GM18502 (cell line): ENCODE measurements at regions not wholly inside any gene's neighbourhood (a gene's known extent, or its start where the extent isn't known, plus 50 kb on each side); places are given as distances from the start of the nearest gene placed in this dataset.
"Not testable (repeated sequence)": the region's sequence is repeated elsewhere in the genome, so short reads cannot be mapped to it uniquely, and the experiment has no call there.

Experiments used
- ATAC-seq: cut with Tn5 transposase; IDR thresholded peaks from one replicate; pipeline ENCODE4 v1.9.1; 2021; ENCODE audit warnings: mild to moderate bottlenecking; ENCODE audit not compliant: unreplicated experiment, poor library complexity

DNA sequence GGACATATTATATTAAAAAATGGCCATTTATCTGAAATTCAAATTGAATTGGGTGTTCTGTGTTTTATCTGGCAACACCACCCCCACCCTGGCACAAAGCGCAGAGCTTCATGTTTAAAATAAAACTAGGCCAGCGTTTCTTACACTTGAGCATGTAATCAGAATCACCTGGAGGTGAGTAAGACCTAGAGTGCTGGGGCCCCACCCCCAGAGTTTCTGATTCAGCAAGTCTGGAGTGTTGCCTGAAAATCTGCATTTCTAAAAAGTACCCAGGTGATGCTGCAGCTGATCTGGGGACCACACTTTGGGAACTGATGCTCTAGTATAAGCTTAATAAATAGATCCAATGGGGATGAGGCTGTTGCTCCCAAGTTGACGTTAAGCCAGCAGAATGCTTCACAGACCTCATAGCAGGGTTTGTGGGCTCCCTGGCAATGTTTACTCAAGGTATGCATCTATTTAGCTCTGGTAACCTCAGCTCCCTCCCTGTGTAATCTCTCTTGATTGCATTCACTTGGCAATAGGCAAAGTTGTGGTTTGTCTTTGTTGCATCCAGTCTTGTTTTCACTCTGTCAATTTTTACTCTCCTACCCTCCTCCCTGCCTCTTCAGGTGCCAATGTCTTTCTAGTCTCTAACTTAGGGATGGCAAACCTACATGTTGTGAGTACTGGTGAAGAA lies 99.8 kb upstream of the TEX13D start:
- peak; percentile 74 for ATAC-seq

DNA sequence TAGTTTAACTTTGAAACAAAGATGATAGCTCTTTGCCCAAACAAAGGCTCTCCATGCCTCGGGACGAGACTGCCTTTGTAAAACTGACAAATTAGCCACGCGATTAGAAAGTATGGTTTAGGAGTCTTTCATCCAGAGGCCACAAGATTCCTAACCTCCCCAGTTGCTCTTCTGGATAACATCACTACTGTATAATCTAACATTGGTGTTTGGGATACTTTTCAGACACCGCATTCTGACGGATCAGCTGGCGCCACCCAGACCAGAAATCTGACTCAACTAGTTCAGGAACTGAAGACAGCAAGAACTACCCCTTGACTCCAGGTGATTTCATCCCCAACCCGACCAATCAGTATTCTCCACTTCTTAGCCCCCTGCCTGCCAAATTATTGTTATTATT lies 98.1 kb upstream of the TEX13D start:
- no peak for ATAC-seq

DNA sequence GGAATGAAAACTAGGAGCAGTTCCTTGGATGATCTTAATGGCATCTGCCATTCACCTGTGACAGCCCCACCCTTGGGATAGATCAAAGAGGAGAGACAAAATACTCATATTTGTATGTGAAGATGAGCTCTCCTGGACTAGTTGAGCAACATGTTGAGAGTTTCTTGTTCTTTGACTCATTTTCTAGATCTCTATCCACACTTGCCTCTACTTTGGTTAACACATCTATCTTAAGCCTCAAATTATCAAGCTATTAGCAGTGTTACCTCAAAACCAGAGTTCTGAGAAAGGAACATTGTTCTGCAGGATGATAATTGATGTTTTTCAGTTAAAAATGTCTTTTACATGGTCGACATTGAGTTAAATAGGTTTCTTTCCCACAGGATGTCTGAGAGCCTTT lies 94.2 kb upstream of the TEX13D start:
- no peak for ATAC-seq

DNA sequence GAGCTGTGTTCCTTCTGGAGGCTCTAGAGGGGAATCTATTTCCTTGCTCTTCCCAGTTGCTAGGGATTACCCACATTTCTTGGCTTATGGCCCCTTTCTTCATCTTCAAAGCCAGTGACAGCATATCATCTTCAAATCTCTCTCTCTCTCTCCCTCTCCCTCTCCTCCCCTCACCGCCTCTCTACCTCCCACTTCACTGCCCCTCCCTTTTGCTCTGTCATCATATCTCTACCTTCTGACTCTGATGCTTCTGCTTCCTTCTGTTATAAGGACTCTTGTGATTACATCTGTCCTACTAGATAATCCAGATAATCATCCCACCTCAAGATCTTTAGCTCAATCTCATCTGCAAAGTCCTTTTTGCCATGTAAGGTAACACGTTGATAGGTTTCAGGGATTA lies 93.1 kb upstream of the TEX13D start:
- ATAC-seq = no peak

DNA sequence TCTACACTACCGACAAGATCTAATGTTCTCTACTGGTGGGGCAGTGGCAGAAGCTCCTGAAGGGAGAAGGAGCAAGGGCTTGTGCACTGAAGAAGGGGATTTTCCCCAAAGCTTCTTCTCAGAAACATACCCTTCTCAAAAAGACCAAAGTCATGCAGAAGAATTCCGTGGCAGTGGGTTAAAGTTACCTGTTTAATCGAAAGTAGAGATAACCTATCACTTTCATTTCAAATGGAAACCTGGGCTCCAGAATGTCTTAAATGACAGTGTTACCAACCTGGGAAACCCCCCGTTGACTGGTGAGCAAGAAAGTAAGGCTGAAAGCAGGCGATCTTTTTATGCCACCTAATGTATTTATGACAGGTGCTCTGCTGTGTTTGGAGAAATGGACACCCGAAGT lies 92.5 kb upstream of the TEX13D start:
- peak; percentile 95 for ATAC-seq

DNA sequence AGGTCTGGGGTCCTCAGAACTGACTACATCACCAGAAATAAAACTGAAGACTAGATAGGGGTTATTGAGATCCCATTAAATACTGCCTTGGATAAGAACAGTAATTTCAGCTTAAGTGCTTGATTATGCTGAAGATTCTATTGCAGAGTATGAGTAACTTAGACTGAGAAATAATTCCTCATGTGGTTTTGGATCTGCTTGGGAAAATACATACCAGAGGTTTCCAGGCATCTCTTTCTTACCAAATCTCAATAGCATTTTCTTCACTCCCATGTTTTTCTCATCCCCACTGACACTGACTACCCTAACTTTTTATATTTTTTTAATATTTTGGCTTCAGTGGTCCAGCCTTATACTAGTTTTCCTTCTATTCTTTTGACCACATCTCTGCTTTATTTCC lies 92.0 kb upstream of the TEX13D start:
- ATAC-seq = no peak

DNA sequence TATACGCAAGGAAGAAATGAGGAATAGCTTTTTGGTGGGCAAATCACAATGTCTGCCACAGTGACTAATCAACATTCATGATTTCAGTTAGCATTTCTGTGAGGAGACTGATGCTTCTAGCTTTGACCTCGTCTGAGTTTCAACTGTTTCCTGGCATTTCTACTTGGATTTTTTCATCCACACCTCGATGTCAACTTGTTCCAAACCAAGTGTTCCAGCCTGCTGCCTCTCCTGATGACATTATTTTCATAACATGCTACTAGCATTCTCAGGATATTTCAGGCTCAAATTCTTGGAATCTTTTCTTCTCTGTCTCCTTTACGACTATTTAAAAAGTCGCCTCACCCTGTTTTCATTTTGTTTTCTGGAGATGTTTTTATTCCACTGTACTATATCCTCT lies 90.3 kb upstream of the TEX13D start:
- ATAC-seq = no peak

DNA sequence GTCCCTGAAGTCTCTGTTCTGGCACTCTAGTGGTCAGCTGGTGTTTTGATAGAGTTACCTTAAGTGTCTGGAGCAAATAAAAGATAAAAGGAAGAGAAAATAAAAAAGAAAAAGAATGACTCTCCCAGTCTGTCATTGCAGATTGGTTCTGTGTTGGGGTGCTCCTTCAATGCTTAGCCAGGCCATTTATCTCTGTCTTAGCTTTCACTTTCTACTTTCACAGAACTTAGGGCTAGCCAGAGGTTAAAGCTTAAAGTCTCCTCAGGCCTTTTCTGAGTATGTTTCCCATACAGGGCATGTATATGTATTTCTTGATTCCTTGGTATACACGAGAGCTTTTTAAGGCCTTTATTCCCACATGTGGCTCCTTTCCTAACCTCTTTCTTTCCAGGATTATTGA lies 83.1 kb upstream of the TEX13D start:
- no peak for ATAC-seq

DNA sequence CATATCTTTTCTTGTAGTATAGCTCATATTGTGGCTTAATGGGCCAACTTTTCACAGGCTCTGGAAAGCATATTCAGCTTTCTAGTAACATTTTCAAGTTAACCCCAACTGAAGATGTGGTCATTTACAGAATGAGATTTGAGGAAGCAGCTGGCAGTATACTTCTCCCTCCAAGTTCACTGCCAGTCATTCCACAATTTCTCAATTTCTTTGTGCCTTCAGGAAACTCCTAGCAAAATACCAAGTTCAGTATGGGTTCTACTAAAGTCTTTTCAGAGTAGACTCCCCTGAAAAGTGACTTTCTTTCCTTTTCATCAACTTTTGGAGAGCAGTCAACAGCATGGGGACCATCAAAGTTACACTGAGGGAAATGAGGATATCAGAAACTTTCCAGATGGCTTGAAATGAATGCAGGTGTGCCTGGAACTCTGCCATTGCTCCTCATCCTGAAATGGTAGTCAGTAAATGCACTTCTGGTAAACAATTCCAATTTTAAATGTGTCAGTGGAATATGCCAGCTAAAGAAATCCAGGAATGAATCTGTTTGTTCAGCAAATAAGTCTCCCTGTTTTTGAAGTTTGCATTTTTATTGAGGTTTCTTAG lies 81.5 kb upstream of the TEX13D start:
- no peak for ATAC-seq

DNA sequence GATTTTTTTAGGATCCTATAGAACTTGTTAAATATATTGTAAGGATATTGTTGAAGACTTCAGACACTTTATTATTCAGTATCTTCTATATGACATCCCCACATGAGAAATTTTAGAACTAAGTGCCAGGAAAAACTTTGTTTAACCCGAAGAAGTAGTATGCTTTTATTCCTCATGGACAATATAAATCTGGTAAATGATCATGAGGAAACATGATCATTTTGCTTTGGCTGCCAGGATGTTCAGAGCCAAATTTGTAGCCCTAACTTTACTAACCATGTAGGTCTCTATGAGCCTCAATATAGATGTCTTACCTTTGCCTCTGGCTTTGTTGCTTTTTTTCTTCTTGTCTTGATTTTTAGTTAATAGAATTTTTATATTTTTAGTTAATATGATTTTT lies 77.8 kb upstream of the TEX13D start:
- no peak for ATAC-seq

DNA sequence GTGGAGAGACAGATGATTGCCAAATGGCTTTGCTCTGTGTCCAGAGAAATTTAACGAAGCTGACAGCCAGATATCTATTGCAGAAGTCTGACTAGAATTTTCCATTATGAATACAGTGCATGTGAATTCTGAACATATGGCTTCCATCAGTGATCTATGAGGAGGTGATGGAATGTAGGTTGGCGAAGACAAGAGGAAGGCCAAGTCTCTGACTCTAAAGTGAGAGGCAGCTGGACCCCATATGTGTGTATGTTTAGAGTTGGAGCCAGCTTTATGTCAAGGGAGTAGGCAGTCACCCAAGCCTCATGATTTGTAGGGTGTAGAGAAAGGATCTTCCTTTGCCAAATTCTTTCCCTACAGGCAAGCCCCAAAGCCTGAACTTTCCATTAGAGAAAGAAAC lies 76.2 kb upstream of the TEX13D start:
- ATAC-seq = no peak

DNA sequence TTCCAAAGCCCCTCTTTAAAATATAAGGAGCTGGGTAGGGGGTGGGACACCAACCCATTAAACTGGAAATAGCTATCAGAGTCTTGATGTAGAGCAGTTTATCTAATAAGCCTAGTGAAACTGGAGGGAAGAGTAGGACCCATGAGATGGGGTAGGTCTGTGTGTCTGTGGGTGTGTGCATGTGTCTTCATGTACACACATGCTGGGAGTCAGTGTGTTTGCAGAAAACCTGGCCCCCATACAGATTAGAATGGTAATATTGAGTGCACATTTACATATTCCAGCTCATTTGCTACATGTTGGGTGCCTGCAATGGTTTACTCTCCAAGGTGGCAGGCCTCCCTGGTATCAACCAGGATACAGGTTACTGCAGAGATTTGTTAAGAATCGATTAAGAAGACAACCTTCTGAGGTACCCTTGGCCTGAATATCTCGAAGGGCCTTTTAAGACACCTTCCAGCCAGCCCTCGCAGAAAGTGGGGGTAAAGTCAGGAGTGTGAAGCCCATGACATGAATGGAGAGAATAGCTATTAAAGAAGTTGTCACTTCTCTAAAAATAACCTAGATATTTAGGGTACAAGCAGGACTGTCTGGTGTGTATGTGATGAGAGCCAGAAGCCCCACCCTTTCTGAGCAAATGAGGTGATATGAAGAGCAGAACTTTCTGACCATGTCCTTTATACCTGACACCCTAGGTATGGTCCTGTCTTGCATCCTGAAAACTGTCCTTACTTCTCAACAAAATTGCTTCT lies 75.7 kb upstream of the TEX13D start:
- ATAC-seq = no peak

DNA sequence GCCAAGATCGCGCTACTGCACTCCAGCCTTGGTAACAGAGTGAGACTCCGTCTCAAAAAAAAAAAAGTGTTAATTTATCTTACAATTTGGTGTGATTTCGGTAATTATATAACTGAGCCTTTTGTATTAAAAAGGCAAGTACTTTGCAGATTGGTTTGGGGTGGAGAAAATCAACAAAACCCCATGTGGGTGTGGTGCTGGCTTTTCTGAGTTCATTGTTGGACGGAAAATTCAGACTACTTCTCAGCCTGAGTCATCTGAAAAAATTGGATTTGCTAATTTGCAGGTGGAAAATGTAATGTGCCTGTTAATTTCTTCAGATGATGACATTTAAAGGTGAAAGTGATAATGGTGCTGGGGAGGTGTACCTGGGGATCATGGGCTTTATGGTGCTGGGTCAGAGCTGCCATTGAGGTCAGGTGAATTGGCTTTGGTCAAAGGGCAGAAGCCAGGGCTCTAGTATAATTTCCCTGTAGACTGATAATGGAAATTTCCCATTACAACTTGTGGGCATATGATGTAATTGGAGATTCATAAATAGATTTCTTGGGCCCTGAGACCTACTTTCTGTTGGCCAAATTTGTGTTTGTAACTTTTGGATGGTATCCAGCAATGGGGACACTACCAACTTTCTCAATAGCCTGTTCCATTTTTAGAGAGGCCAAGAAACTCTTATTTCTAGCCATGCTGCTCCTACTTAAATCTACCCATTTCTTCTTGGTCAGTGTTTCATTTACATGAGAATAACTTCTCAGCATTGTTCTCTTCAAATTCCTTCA lies 74.3 kb upstream of the TEX13D start:
- ATAC-seq = no peak

DNA sequence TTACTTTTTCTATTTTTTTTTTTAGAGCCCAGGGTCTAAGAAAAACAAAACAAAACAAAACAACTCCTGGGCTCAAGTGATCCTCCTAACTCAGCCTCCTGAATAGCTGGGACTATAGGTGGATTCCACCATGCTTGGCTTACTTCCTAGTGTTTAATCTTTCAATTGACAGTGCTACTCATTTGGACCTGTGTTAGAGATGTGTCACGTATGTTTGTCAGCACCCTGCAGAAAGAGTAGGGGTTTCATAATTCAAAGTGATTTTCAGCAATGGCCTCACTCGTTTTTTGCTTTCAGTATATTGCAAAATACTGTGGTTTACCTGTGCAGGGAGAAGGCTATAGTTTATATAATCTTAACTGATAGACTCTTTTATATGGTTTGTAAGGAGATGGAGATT lies 71.6 kb upstream of the TEX13D start:
- no peak for ATAC-seq

DNA sequence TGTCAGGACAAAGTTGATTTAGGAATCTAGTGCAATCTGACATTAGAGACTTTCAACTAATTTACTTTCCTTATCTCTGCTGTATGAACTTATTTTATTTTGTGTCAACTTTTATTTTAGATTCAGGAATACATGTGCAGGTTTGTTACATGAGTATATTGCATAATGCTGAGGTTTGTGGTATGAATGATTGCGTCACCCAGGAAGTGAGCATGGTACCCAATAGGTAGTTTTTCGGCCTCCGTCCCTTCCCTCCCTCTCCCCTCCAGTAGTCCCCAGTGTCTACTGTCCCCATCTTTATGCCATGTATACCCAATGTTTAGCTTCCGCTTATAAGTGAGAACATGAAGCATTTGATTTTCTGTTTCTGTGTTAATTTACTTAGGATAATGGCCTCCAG lies 68.7 kb upstream of the TEX13D start:
- no peak for ATAC-seq

DNA sequence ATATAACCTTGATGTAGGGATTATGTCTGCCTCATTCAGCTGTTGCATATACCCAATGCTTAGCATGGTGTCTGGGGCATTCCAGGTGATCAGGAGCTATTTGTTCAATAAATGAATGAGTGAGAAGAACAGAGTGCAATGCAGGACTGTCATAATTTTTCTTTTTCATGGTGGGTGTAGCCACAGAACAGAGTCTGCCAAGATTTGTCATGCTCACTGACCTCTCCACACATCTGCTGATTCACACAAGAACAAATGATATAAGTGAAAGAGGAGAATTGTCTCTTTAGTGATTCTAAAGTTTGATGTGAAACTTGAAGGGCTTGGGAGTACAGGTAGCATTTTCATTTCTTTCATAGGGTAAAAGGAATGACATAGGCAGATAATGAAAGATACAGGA lies 64.4 kb upstream of the TEX13D start:
- ATAC-seq = no peak

DNA sequence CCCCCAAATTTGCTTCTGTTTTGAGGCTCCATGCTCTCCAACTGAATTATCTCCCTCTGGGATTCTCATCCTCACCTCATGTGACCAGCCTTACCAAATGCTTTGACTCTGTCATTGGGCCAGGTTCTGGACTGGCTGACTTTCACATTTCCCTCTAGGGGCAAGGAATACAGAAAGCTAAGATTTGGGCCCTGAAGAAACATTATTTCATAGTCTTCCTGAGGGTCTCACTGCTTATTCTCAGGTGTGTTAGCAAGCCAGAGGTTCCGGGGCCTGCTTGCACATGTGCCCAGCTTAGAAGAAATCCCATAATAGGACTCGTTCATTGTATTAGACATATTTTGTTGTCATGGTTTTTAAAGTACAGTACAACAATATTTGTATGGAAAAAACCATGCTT lies 62.6 kb upstream of the TEX13D start:
- no peak for ATAC-seq

DNA sequence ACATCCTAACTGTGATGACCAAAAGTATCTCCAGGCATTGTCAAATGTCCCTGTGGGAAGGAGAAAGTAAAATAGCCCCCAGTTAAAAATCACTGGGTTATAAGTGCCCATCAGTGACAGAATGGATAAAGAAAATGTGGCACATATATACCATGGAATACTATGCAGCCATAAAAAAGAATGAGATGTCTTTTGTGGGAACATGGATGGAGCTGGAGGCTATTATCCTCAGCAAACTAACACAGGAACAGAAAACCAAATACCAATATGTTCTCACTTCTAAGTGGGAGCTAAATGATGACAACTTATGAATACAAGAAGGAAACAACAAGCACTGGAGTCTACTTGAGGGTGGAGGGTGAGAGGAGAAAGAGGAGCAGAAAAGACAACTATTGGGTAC lies 60.9 kb upstream of the TEX13D start:
- not testable (repeated sequence) for ATAC-seq

DNA sequence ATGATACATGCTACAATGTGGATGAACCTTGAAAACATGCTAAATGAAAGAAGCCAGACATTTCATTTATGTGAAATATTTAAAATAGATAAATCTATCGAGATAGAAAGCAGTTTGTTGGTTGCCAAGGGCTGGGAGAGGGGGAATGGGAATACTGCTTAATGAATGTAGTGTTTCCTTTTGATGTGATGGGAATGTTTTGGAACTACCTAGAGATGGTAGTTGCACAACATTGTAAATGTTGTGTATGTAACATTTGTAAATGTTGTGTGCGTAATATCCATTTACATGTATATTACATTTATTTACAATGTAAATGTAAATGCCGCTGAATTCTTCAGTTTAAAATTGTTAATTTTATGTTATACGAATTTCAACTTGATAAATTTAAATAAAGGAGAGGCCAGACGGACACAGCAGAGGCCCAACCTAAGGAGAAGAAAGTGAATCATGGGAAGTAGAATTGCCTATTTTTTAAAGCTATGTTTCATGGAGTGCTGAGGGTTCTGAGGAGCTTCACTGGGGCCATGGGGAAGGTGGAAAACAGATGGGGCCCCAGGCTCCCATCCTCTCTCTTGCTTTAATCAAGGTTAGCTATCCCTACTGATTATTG lies 60.0 kb upstream of the TEX13D start:
- no peak for ATAC-seq

DNA sequence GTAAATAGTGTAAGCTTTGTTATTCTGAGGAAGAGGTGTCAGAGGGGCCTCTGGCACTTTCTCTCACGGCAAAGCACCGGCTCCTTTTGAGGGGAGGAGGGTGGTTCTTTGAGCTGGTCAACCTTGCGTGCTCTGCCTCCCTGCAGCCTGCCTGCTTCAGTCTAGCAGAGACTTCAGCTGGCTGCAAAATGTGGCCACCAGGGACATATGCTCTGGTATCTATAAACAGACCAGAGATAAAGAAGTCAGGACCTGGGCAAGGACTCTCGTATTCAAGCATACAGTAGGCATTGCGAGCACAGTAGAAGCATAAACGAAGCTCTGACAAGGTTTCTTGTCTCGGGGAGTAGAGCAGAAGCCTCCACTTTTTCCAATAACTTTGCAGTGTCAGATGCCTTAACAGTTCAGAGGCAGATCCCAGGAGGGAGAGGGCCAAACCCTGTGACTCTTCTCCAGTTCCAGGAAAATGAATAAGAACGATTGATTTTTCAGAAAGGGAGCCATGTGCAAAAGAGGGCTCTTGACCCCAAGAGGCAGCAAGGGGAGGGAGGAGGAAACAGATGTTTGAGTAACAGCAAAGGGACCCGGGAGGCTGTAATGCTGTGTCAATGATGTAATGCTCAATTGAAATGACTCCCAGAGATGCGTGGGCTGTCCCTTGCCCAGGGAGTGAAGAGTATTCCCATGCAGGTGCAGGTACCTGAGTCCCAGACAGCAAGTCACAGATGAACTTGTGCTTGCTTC lies 57.9 kb upstream of the TEX13D start:
- no peak for ATAC-seq
